ENCODE measurements at regions not wholly inside any gene's neighbourhood (a gene's known extent, or its start where the extent isn't known, plus 50 kb on each side); places are given as distances from the start of the nearest gene placed in this dataset.

GRCh38 chr10:28359334-28359733, 56.5 kb upstream of the MPP7 start:
- no peak for TF ChIP-seq ZNF670 (tag by site-specific recombination; IDR thresholded peaks at IDR 0.05; ENCODE audit: low read depth)
- TF ChIP-seq IKZF3 (tag by site-specific recombination; IDR thresholded peaks at IDR 0.05), result no peak
- TF ChIP-seq ZNF747 (tag by site-specific recombination; IDR thresholded peaks at IDR 0.05), result no peak
- no peak for TF ChIP-seq ZNF10 (tag by site-specific recombination; IDR thresholded peaks at IDR 0.05)
- TF ChIP-seq CTCF (tag by site-specific recombination; IDR thresholded peaks at IDR 0.05), result no peak
- no peak for TF ChIP-seq ZNF768 (tag by site-specific recombination; IDR thresholded peaks at IDR 0.05)
- TF ChIP-seq YY1 (tag by site-specific recombination; IDR thresholded peaks at IDR 0.05), result no peak
- TF ChIP-seq SP2 (tag by site-specific recombination; IDR thresholded peaks at IDR 0.05), result no peak

All from HEK293 (cell line).